ENCODE measurements at regions not wholly inside any gene's neighbourhood (a gene's known extent, or its start where the extent isn't known, plus 50 kb on each side); places are given as distances from the start of the nearest gene placed in this dataset.
A peak's percentile ranks its signal among the peaks of the same experiment; 100 is the strongest.

GRCh38 chrX:40325161-40325560, 227.4 kb upstream of the BCOR start:
- Mint-ChIP-seq H3K27me3 (peaks cover 11% of the 10 kb centered on the region), H3K36me3 (no peaks in the 10 kb centered on the region), H3K4me3 (no peak overlapping the region), H3K4me1 (no peaks in the 10 kb centered on the region), H3K27ac (no peak overlapping the region), H3K9me3 (peaks cover 12 to 14% (median 13%) of the 10 kb centered on the region in 3 donors)

- H3K9me3 Mint-ChIP-seq = peaks cover 14 to 20% (median 17%) of the 10 kb centered on the region in 3 donors
- no peaks in the 10 kb centered on the region for H3K36me3 Mint-ChIP-seq
- no peaks in the 10 kb centered on the region for H3K4me1 Mint-ChIP-seq
- H3K27me3 Mint-ChIP-seq = peaks cover 11% of the 10 kb centered on the region
- no peak overlapping the region for H3K4me3 Mint-ChIP-seq
- no peak overlapping the region for H3K27ac Mint-ChIP-seq
These were observed 226.2 kb upstream of the BCOR start for GRCh38 chrX:40323977-40324376.

- Mint-ChIP-seq H3K27me3 (peaks cover 5% of the 10 kb centered on the region), H3K9me3 (peaks cover 16 to 30% (median 24%) of the 10 kb centered on the region in 3 donors), H3K36me3 (no peaks in the 10 kb centered on the region), H3K27ac (no peak overlapping the region), H3K4me3 (no peak overlapping the region), H3K4me1 (no peaks in the 10 kb centered on the region)
These were observed 223.1 kb upstream of the BCOR start for GRCh38 chrX:40320819-40321218.

- H3K27ac Mint-ChIP-seq = no peak overlapping the region
- no peak overlapping the region for H3K4me3 Mint-ChIP-seq
- H3K4me1 Mint-ChIP-seq = no peaks in the 10 kb centered on the region
- no peaks in the 10 kb centered on the region for H3K36me3 Mint-ChIP-seq
- H3K9me3 Mint-ChIP-seq = peaks cover 19 to 39% (median 22%) of the 10 kb centered on the region in 3 donors
- peaks cover 2% of the 10 kb centered on the region for H3K27me3 Mint-ChIP-seq
These were observed 221.0 kb upstream of the BCOR start for GRCh38 chrX:40318801-40319200.

- H3K4me1 Mint-ChIP-seq = no peaks in the 10 kb centered on the region
- H3K4me3 Mint-ChIP-seq = no peak overlapping the region
- H3K9me3 Mint-ChIP-seq = peaks cover 19 to 39% (median 22%) of the 10 kb centered on the region in 3 donors
- peaks cover 2% of the 10 kb centered on the region for H3K27me3 Mint-ChIP-seq
- no peak overlapping the region for H3K27ac Mint-ChIP-seq
- H3K36me3 Mint-ChIP-seq = no peaks in the 10 kb centered on the region
These were observed 220.3 kb upstream of the BCOR start for GRCh38 chrX:40318076-40318475.

- Mint-ChIP-seq H3K36me3 (no peaks in the 10 kb centered on the region), H3K27me3 (peaks cover 2% of the 10 kb centered on the region), H3K4me3 (no peak overlapping the region), H3K9me3 (peaks cover 19 to 37% (median 22%) of the 10 kb centered on the region in 3 donors), H3K4me1 (no peaks in the 10 kb centered on the region), H3K27ac (no peak overlapping the region)
These were observed 218.7 kb upstream of the BCOR start for GRCh38 chrX:40316502-40316901.

GRCh38 chrX:40314070-40314469, 216.3 kb upstream of the BCOR start:
- H3K4me1 Mint-ChIP-seq = no peaks in the 10 kb centered on the region
- H3K9me3 Mint-ChIP-seq = peaks cover 5 to 20% (median 10%) of the 10 kb centered on the region in 3 donors
- peaks cover 4% of the 10 kb centered on the region for H3K27me3 Mint-ChIP-seq
- no peak overlapping the region for H3K27ac Mint-ChIP-seq
- H3K36me3 Mint-ChIP-seq = no peaks in the 10 kb centered on the region
- no peak overlapping the region for H3K4me3 Mint-ChIP-seq

- Mint-ChIP-seq H3K4me3 (no peak overlapping the region), H3K27ac (no peak overlapping the region), H3K36me3 (no peaks in the 10 kb centered on the region), H3K27me3 (peaks cover 4% of the 10 kb centered on the region), H3K9me3 (peaks cover 5 to 17% (median 6%) of the 10 kb centered on the region in 3 donors), H3K4me1 (no peaks in the 10 kb centered on the region)
These were observed 215.5 kb upstream of the BCOR start for GRCh38 chrX:40313269-40313668.

- Mint-ChIP-seq H3K9me3 (peaks cover 0 to 5% (median 2%) of the 10 kb centered on the region in 3 donors), H3K27ac (no peak overlapping the region), H3K4me1 (no peaks in the 10 kb centered on the region), H3K36me3 (no peaks in the 10 kb centered on the region), H3K4me3 (no peak overlapping the region), H3K27me3 (peaks cover 9% of the 10 kb centered on the region)
These were observed 212.7 kb upstream of the BCOR start for GRCh38 chrX:40310447-40310846.

- Mint-ChIP-seq H3K27ac (no peak overlapping the region), H3K9me3 (peaks cover 0 to 2% (median under 1%) of the 10 kb centered on the region in 3 donors), H3K4me1 (no peaks in the 10 kb centered on the region), H3K27me3 (peaks cover 9% of the 10 kb centered on the region), H3K4me3 (no peak overlapping the region), H3K36me3 (no peaks in the 10 kb centered on the region)
These were observed 212.3 kb upstream of the BCOR start for GRCh38 chrX:40310016-40310415.

- Mint-ChIP-seq H3K27ac (no peak overlapping the region), H3K4me3 (no peak overlapping the region), H3K4me1 (peaks cover 0 to 10% (median 1%) of the 10 kb centered on the region in 3 donors), H3K9me3 (peaks cover 0 to 8% (median 4%) of the 10 kb centered on the region in 3 donors), H3K27me3 (peaks cover 9% of the 10 kb centered on the region), H3K36me3 (no peaks in the 10 kb centered on the region)
These were observed 210.1 kb upstream of the BCOR start for GRCh38 chrX:40307871-40308270.

- peaks cover 19% of the 10 kb centered on the region for H3K27me3 Mint-ChIP-seq
- peaks cover 0 to 6% (median 4%) of the 10 kb centered on the region in 3 donors for H3K9me3 Mint-ChIP-seq
- no peaks in the 10 kb centered on the region for H3K36me3 Mint-ChIP-seq
- no peak overlapping the region for H3K4me3 Mint-ChIP-seq
- H3K27ac Mint-ChIP-seq = no peak overlapping the region
- peaks cover 0 to 18% (median 1%) of the 10 kb centered on the region in 3 donors for H3K4me1 Mint-ChIP-seq
These were observed 206.4 kb upstream of the BCOR start for GRCh38 chrX:40304115-40304514.

- Mint-ChIP-seq H3K36me3 (no peaks in the 10 kb centered on the region), H3K9me3 (peaks cover 0 to 6% (median 4%) of the 10 kb centered on the region in 3 donors), H3K27ac (no peak overlapping the region), H3K27me3 (peaks cover 21% of the 10 kb centered on the region), H3K4me3 (peak overlapping the region in 1 of 4 donors; percentile 4), H3K4me1 (peaks cover 0 to 18% (median 1%) of the 10 kb centered on the region in 3 donors)
These were observed 205.7 kb upstream of the BCOR start for GRCh38 chrX:40303256-40304077.

GRCh38 chrX:40300286-40300890, 202.6 kb upstream of the BCOR start:
- Mint-ChIP-seq H3K27me3 (peaks cover 18% of the 10 kb centered on the region), H3K4me1 (peaks cover 0 to 18% (median 1%) of the 10 kb centered on the region in 3 donors), H3K4me3 (peak overlapping the region in 2 of 4 donors; percentile 28 to 71), H3K27ac (no peak overlapping the region), H3K36me3 (no peaks in the 10 kb centered on the region), H3K9me3 (peaks cover 0 to 6% (median 4%) of the 10 kb centered on the region in 3 donors)

GRCh38 chrX:40299641-40300046, 201.9 kb upstream of the BCOR start:
- H3K9me3 Mint-ChIP-seq = peaks cover 0 to 6% (median 4%) of the 10 kb centered on the region in 3 donors
- H3K4me1 Mint-ChIP-seq = peaks cover 0 to 18% (median 1%) of the 10 kb centered on the region in 3 donors
- no peak overlapping the region for H3K27ac Mint-ChIP-seq
- H3K36me3 Mint-ChIP-seq = no peaks in the 10 kb centered on the region
- H3K4me3 Mint-ChIP-seq = peak overlapping the region in 2 of 4 donors; percentile 47 to 51
- H3K27me3 Mint-ChIP-seq = peaks cover 20% of the 10 kb centered on the region
